GM23338 (cell line): ENCODE measurements at regions not wholly inside any gene's neighbourhood (a gene's known extent, or its start where the extent isn't known, plus 50 kb on each side); places are given as distances from the start of the nearest gene placed in this dataset.

Source experiments
- ATAC-seq: fragments of 200-7000 bp; cut with Tn5 transposase; 3 replicates; pipeline ENCODE4 v1.9.1; 2020
- DNase-seq: peaks from one replicate; pipeline ENCODE4 v3.0.0-alpha.2; 2015; ENCODE audit warnings: low spot score
- H2AFZ ChIP-seq: fragments of 200-600 bp; sonication (generic); 2 replicates; pipeline ENCODE4 v1.8.0; 2016; ENCODE audit warnings: antibody characterized with exemption, mild to moderate bottlenecking, moderate library complexity
- H3F3A ChIP-seq: fragments of 200-600 bp; sonication (generic); replicated peaks from 2 replicates; pipeline ENCODE4 v1.8.0; 2017; ENCODE audit warnings: antibody characterized with exemption, mixed run types, low read depth
- H3K27ac ChIP-seq: fragments of 200-600 bp; sonication (generic); 2 replicates; pipeline ENCODE4 v1.6.1; 2016; ENCODE audit warnings: low read depth
- H3K27me3 ChIP-seq: fragments of 200-600 bp; sonication (generic); 2 replicates; pipeline ENCODE4 v1.8.0; 2016; ENCODE audit warnings: mild to moderate bottlenecking, mixed run types, moderate library complexity; ENCODE audit not compliant: insufficient read depth
- H3K36me3 ChIP-seq: fragments of 200-600 bp; sonication (generic); 2 replicates; pipeline ENCODE4 v1.8.0; 2016; ENCODE audit warnings: mild to moderate bottlenecking; ENCODE audit not compliant: insufficient read depth
- H3K4me1 ChIP-seq: fragments of 200-600 bp; sonication (generic); 2 replicates; pipeline ENCODE4 v1.8.0; 2016; ENCODE audit warnings: mild to moderate bottlenecking, moderate library complexity; ENCODE audit not compliant: insufficient read depth
- H3K4me2 ChIP-seq: fragments of 200-600 bp; sonication (generic); 2 replicates; pipeline ENCODE4 v1.7.1; 2017; ENCODE audit warnings: mixed run types
- H3K4me3 ChIP-seq: fragments of 200-600 bp; sonication (generic); 2 replicates; pipeline ENCODE4 v1.6.1; 2016; ENCODE audit warnings: mixed run types
- H3K79me2 ChIP-seq: fragments of 200-600 bp; sonication (generic); replicated peaks from 2 replicates; pipeline ENCODE4 v1.8.0; 2017; ENCODE audit warnings: mild to moderate bottlenecking; ENCODE audit not compliant: insufficient read depth
- H3K9me2 ChIP-seq: fragments of 200-600 bp; sonication (generic); 2 replicates; pipeline ENCODE4 v1.8.0; 2017; ENCODE audit not compliant: insufficient read depth
- H4K20me1 ChIP-seq: fragments of 200-600 bp; sonication (generic); replicated peaks from 2 replicates; pipeline ENCODE4 v1.8.0; 2017; ENCODE audit warnings: mild to moderate bottlenecking; ENCODE audit not compliant: insufficient read depth
- H3K27ac Mint-ChIP-seq: 2 replicates; pipeline ENCODE4 v1.8.0; 2020; ENCODE audit warnings: inconsistent platforms, mild to moderate bottlenecking, moderate library complexity, mixed read lengths
- H3K27me3 Mint-ChIP-seq: 3 replicates; pipeline ENCODE4 v1.8.0; 2022; ENCODE audit warnings: low read depth, mild to moderate bottlenecking, moderate library complexity, mixed read lengths, inconsistent platforms; ENCODE audit not compliant: insufficient read depth, poor library complexity
- H3K36me3 Mint-ChIP-seq: 3 replicates; pipeline ENCODE4 v1.8.0; 2021; ENCODE audit warnings: low read depth, mild to moderate bottlenecking, inconsistent platforms, moderate library complexity, mixed read lengths
- H3K4me1 Mint-ChIP-seq: 3 replicates; pipeline ENCODE4 v1.8.0; 2020; ENCODE audit warnings: mild to moderate bottlenecking, inconsistent platforms, mixed read lengths
- H3K4me3 Mint-ChIP-seq: 3 replicates; pipeline ENCODE4 v1.8.0; 2021; ENCODE audit warnings: moderate library complexity, mild to moderate bottlenecking, inconsistent platforms, mixed read lengths
- H3K9me3 Mint-ChIP-seq: 3 replicates; pipeline ENCODE4 v1.8.0; 2020; ENCODE audit warnings: moderate library complexity, mild to moderate bottlenecking, inconsistent platforms, mixed read lengths
- CREB1 ChIP-seq: fragments of 250-450 bp; sonication (Bioruptor Pico); IDR thresholded peaks from 2 replicates; pipeline ENCODE4 v1.5.0; 2020; ENCODE audit warnings: low read depth, mild to moderate bottlenecking, moderate library complexity
- ETS1 ChIP-seq: IDR thresholded peaks from 2 replicates; pipeline ENCODE4 v1.6.1; 2016; ENCODE audit warnings: antibody characterized with exemption
- EZH2 ChIP-seq: fragments of 200-600 bp; sonication (generic); IDR thresholded peaks from one replicate; pipeline ENCODE4 v1.8.0; 2017; ENCODE audit warnings: antibody characterized with exemption, mild to moderate bottlenecking, low read depth; ENCODE audit not compliant: unreplicated experiment
- EZH2phosphoT487 ChIP-seq: fragments of 200-600 bp; sonication (generic); IDR thresholded peaks from one replicate; pipeline ENCODE4 v1.8.1; 2018; ENCODE audit warnings: antibody characterized with exemption; ENCODE audit not compliant: unreplicated experiment
- JUNB ChIP-seq: IDR thresholded peaks from one replicate; pipeline ENCODE4 v1.6.1; 2016; ENCODE audit warnings: antibody characterized with exemption; ENCODE audit not compliant: unreplicated experiment
- POLR2AphosphoS5 ChIP-seq: IDR thresholded peaks from 2 replicates; pipeline ENCODE4 v1.6.1; 2016; ENCODE audit warnings: antibody characterized with exemption, low read depth
- REST ChIP-seq: IDR thresholded peaks from one replicate; pipeline ENCODE4 v1.6.1; 2018; ENCODE audit warnings: antibody characterized with exemption; ENCODE audit not compliant: unreplicated experiment
- STAT1 ChIP-seq: IDR thresholded peaks from one replicate; pipeline ENCODE4 v1.6.1; 2016; ENCODE audit warnings: antibody characterized with exemption; ENCODE audit not compliant: unreplicated experiment
- ZNF114 ChIP-seq: fragments of 250-450 bp; sonication (Bioruptor Pico); IDR thresholded peaks from 2 replicates; pipeline ENCODE4 v1.5.0; 2020; ENCODE audit warnings: mild to moderate bottlenecking, moderate library complexity
- ZNF331 ChIP-seq: fragments of 250-450 bp; sonication (Bioruptor Pico); IDR thresholded peaks from 2 replicates; pipeline ENCODE4 v1.5.0; 2020; ENCODE audit warnings: low read depth, mild to moderate bottlenecking, moderate library complexity
- ZNF462 ChIP-seq: fragments of 250-450 bp; sonication (Bioruptor Pico); IDR thresholded peaks from 2 replicates; pipeline ENCODE4 v1.5.0; 2020; ENCODE audit warnings: mild to moderate bottlenecking, moderate library complexity

GRCh38 chr11:95450547-95451123 lies 219.6 kb upstream of the SESN3 start:
- Histone ChIP-seq H4K20me1 (no peaks in the 10 kb centered on the region), H3K36me3 (no peaks in the 10 kb centered on the region), H3K4me3 (no peak overlapping the region), H3K4me1 (peaks cover 13% of the 10 kb centered on the region), H3K9me2 (no peaks in the 10 kb centered on the region), H2AFZ (peak overlapping the region; percentile 56; the same call in 1 of the 2 replicates), H3F3A (no peaks in the 10 kb centered on the region), H3K79me2 (no peaks in the 10 kb centered on the region), H3K27ac (no peak overlapping the region), H3K27me3 (no peaks in the 10 kb centered on the region), H3K4me2 (no peak overlapping the region)
- no peak for DNase-seq
- no peaks in the 10 kb centered on the region for H3K36me3 Mint-ChIP-seq
- ATAC-seq = no peak
- no peak overlapping the region for H3K27ac Mint-ChIP-seq
- H3K27me3 Mint-ChIP-seq = peaks cover 2% of the 10 kb centered on the region
- no peak for TF ChIP-seq JUNB
- no peak for TF ChIP-seq POLR2AphosphoS5
- H3K9me3 Mint-ChIP-seq = no peaks in the 10 kb centered on the region
- H3K4me3 Mint-ChIP-seq = no peak overlapping the region
- H3K4me1 Mint-ChIP-seq = peaks cover 12% of the 10 kb centered on the region; the same call in 2 of the 3 replicates

GRCh38 chr11:95445746-95446333 lies 214.8 kb upstream of the SESN3 start:
- peak; percentile 21 for DNase-seq
- Histone ChIP-seq H3K9me2 (0 out of 2 replicates have a peak, but pooled peaks cover 4% of the 10 kb centered on the region), H3K27me3 (no peaks in the 10 kb centered on the region), H3F3A (no peaks in the 10 kb centered on the region), H3K27ac (no peak overlapping the region), H3K36me3 (no peaks in the 10 kb centered on the region), H2AFZ (peak overlapping the region; percentile 93), H4K20me1 (no peaks in the 10 kb centered on the region), H3K4me1 (peaks cover 14% of the 10 kb centered on the region), H3K79me2 (no peaks in the 10 kb centered on the region), H3K4me2 (peak overlapping the region; percentile 72; the same call in 1 of the 2 replicates), H3K4me3 (no peak overlapping the region)
- Mint-ChIP-seq H3K4me3 (no peak overlapping the region), H3K36me3 (no peaks in the 10 kb centered on the region), H3K27me3 (peaks cover 2% of the 10 kb centered on the region), H3K27ac (no peak overlapping the region), H3K4me1 (peaks cover 16% of the 10 kb centered on the region), H3K9me3 (no peaks in the 10 kb centered on the region)
- ATAC-seq = peak; percentile 75
- TF ChIP-seq POLR2AphosphoS5 (no peak), JUNB (no peak), REST (no peak), STAT1 (no peak), ZNF331 (CRISPR knock-in tag) (no peak), ETS1 (no peak), EZH2phosphoT487 (no peak), CREB1 (CRISPR knock-in tag) (no peak), EZH2 (no peak), ZNF114 (CRISPR knock-in tag) (no peak), ZNF462 (CRISPR knock-in tag) (no peak)
